GM12872 (cell line): ENCODE measurements at regions not wholly inside any gene's neighbourhood (a gene's known extent, or its start where the extent isn't known, plus 50 kb on each side); places are given as distances from the start of the nearest gene placed in this dataset.

Experiments used
- CTCF ChIP-seq: IDR thresholded peaks from 3 replicates; pipeline ENCODE4 v1.5.1; 2011; ENCODE audit warnings: low read depth, mild to moderate bottlenecking, low read length, moderate library complexity; ENCODE audit not compliant: insufficient read depth

GRCh38 chr2:239657992-239658391, 257.2 kb upstream of the HDAC4 start:
- no peak for TF ChIP-seq CTCF

- TF ChIP-seq CTCF = no peak
Observed at GRCh38 chr2:239657236-239657635, 256.4 kb upstream of the HDAC4 start.

DNA sequence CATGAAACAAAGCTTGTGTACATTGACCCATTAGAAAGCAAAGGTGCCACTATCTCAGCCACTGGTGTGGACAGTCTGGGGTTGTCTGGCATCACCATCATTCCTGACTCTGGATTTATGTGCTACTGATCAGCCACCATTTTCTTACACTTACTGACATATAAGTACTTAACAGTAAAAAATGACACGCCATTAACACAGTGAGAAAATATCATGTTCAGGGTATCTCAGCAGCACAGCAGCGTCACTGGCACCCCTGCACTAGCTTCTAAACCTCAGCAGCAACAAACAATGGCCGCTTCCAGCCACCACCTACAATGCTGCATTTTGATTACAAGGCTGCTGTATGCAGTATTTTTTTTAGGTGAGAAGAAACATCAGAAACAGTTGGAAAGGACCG, 253.4 kb upstream of the HDAC4 start:
- TF ChIP-seq CTCF = no peak

GRCh38 chr2:239651859-239652258, 251.0 kb upstream of the HDAC4 start:
- no peak for TF ChIP-seq CTCF

GRCh38 chr2:239650674-239651073, 249.9 kb upstream of the HDAC4 start:
- no peak for TF ChIP-seq CTCF

DNA sequence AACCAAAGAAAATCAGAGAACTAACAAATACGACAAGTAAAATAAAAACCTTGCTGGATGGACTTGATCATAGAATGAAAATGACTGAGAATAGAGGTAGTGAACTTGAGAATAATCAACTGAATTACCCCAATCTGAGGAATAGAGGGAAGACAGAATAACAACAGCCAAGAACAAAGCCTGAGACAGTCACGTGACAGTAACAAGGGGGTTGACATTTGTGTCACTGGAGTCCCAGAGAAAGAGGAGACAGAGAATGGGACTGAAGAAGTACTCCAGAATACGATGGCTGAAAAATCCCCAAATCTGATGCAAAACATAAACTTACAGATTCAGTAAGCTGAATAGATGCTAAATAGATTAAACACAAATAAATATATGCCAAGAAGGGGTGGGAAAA, 248.5 kb upstream of the HDAC4 start:
- TF ChIP-seq CTCF = no peak

- no peak for TF ChIP-seq CTCF
Observed at GRCh38 chr2:239648607-239649006, 247.8 kb upstream of the HDAC4 start.
